ENCODE measurements at regions not wholly inside any gene's neighbourhood (a gene's known extent, or its start where the extent isn't known, plus 50 kb on each side); places are given as distances from the start of the nearest gene placed in this dataset.

DNA sequence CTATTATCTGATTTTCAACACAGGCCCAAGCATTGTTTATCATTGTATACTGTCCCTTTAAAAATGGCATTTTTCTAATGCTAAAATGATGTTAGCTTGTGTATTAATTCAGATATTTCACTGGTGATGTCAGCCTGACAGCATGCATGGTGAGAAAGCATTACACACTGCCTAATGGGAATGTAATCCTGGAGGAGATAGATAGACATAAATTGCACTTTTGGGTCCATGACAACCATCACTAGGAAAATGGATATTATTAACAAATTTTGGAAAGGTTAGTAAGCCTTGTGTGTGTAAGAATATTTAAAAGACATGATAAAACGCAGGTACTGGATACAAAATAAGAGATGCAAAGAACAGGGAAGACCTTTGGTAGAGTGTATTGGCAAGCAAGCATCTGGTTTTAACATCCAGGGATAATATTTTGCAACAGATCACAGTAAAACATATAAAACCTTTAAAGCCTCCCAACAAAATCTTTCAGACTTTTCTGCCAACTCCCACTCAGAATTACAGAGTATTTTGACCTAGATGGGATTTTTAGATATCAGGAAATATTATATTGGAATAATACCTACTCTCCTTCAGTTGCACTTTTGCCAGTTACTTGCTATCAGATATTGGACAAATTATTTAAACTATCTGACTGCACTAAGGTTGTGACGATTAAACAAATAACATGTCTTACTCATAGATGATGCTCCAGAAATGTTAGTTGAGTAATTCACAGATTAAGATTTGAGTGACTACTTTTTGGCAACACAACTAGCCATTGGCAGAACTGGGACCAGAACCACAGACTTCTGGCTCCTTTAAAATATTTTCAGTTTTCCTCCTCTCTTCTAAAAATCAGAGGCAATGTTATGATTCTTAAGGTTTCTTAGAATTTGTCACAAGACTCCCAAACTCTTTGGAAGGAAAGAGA is 291.6 kb upstream of the SEMA3C start:
- Mint-ChIP-seq H3K9me3 (ENCODE audit: unreplicated experiment) (no peaks in the 10 kb centered on the region), H3K36me3 (ENCODE audit: low read depth, unreplicated experiment) (no peaks in the 10 kb centered on the region), H3K4me1 (ENCODE audit: low read depth, unreplicated experiment) (peaks cover 34% of the 10 kb centered on the region), H3K27me3 (ENCODE audit: low read depth, unreplicated experiment) (no peaks in the 10 kb centered on the region), H3K4me3 (ENCODE audit: unreplicated experiment) (peak overlapping the region; percentile 37), H3K27ac (ENCODE audit: unreplicated experiment) (peak overlapping the region; percentile 93)
- DNase-seq (ENCODE audit: low read depth): peak; percentile 70
- Histone ChIP-seq H3K4me3 (ENCODE audit: insufficient read depth, low read depth, low read length) (no peak overlapping the region), H3K79me2 (ENCODE audit: insufficient read depth, low read length) (no peaks in the 10 kb centered on the region), H3K27ac (ENCODE audit: low read depth, low read length) (peak overlapping the region; percentile 45), H4K20me1 (ENCODE audit: insufficient read depth, low read length) (no peaks in the 10 kb centered on the region), H3K4me2 (ENCODE audit: low read length) (no peak overlapping the region), H2AFZ (ENCODE audit: low read depth, low read length) (no peak overlapping the region), H3K9me3 (ENCODE audit: insufficient read depth, low read depth, low read length) (no peaks in the 10 kb centered on the region), H3K27me3 (ENCODE audit: insufficient read depth, low read length) (no peaks in the 10 kb centered on the region), H3K36me3 (ENCODE audit: insufficient read depth, low read length) (no peaks in the 10 kb centered on the region), H3K4me1 (ENCODE audit: insufficient read depth, low read length) (no peaks in the 10 kb centered on the region), H3K9ac (ENCODE audit: low read length) (no peak overlapping the region)
- peak; percentile 83 for FAIRE-seq
- TF ChIP-seq, protein P1, sequence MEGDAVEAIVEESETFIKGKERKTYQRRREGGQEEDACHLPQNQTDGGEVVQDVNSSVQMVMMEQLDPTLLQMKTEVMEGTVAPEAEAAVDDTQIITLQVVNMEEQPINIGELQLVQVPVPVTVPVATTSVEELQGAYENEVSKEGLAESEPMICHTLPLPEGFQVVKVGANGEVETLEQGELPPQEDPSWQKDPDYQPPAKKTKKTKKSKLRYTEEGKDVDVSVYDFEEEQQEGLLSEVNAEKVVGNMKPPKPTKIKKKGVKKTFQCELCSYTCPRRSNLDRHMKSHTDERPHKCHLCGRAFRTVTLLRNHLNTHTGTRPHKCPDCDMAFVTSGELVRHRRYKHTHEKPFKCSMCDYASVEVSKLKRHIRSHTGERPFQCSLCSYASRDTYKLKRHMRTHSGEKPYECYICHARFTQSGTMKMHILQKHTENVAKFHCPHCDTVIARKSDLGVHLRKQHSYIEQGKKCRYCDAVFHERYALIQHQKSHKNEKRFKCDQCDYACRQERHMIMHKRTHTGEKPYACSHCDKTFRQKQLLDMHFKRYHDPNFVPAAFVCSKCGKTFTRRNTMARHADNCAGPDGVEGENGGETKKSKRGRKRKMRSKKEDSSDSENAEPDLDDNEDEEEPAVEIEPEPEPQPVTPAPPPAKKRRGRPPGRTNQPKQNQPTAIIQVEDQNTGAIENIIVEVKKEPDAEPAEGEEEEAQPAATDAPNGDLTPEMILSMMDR (IDR thresholded peaks at IDR 0.05; ENCODE audit: insufficient read depth, low read depth, low read length): no peak
- no peak for TF ChIP-seq EZH2 (IDR thresholded peaks at IDR 0.05; ENCODE audit: insufficient read depth, low read length)

DNA sequence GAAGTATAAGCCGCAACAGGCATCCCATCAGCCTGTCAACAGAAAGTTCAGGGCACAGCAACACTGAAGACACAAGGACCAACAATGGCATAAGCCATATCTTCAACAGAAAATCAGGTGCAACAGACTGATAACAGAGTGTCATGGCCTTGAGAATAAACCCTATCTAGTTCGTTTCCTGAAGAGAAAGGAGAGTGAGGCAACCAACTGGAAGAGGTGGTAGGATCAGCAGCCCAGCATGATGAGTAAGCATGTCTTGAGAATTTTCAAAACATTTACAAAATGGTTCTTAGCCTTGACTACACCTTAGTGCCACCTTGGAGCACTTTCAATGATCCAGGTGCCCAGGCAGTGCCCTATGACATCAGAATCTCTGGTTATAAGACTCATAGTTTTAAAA is 290.2 kb upstream of the SEMA3C start:
- Histone ChIP-seq H3K4me1 (ENCODE audit: insufficient read depth, low read length) (no peaks in the 10 kb centered on the region), H2AFZ (ENCODE audit: low read depth, low read length) (peak overlapping the region; percentile 3), H3K27ac (ENCODE audit: low read depth, low read length) (no peak overlapping the region), H4K20me1 (ENCODE audit: insufficient read depth, low read length) (no peaks in the 10 kb centered on the region), H3K79me2 (ENCODE audit: insufficient read depth, low read length) (no peaks in the 10 kb centered on the region), H3K9me3 (ENCODE audit: insufficient read depth, low read depth, low read length) (no peaks in the 10 kb centered on the region), H3K9ac (ENCODE audit: low read length) (no peak overlapping the region), H3K27me3 (ENCODE audit: insufficient read depth, low read length) (no peaks in the 10 kb centered on the region), H3K36me3 (ENCODE audit: insufficient read depth, low read length) (no peaks in the 10 kb centered on the region), H3K4me3 (ENCODE audit: insufficient read depth, low read depth, low read length) (no peak overlapping the region), H3K4me2 (ENCODE audit: low read length) (no peak overlapping the region)
- no peak for FAIRE-seq
- no peak for DNase-seq (ENCODE audit: low read depth)
- Mint-ChIP-seq H3K4me1 (ENCODE audit: low read depth, unreplicated experiment) (peaks cover 34% of the 10 kb centered on the region), H3K36me3 (ENCODE audit: low read depth, unreplicated experiment) (no peaks in the 10 kb centered on the region), H3K27me3 (ENCODE audit: low read depth, unreplicated experiment) (no peaks in the 10 kb centered on the region), H3K4me3 (ENCODE audit: unreplicated experiment) (no peak overlapping the region), H3K9me3 (ENCODE audit: unreplicated experiment) (no peaks in the 10 kb centered on the region), H3K27ac (ENCODE audit: unreplicated experiment) (peak overlapping the region; percentile 93)
- TF ChIP-seq, protein P1 (IDR thresholded peaks at IDR 0.05; ENCODE audit: insufficient read depth, low read depth, low read length): no peak
- TF ChIP-seq EZH2 (IDR thresholded peaks at IDR 0.05; ENCODE audit: insufficient read depth, low read length): no peak

DNA sequence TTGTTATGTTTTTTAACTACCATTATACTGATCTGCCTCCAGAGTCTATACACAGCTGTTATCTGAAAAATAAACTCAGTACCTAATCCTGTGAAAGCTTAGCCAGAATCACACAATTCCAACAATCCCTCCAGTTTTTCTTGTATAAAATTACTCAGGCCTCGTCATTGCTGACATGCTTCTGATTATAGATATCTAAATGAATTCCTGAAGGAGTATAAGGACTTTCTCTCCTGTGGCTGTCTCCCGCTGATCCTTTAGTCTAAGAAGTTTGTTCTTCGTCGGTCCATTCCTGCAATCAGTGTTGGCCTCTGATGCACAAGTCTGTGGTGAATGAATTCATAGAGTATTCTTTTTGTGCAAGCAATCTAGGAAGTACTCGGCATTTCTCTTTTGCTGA is 288.9 kb upstream of the SEMA3C start:
- H3K4me1 Mint-ChIP-seq (ENCODE audit: low read depth, unreplicated experiment): peaks cover 34% of the 10 kb centered on the region
- no peaks in the 10 kb centered on the region for H3K79me2 ChIP-seq (ENCODE audit: insufficient read depth, low read length)
- no peak overlapping the region for H2AFZ ChIP-seq (ENCODE audit: low read depth, low read length)
- no peak overlapping the region for H3K4me3 Mint-ChIP-seq (ENCODE audit: unreplicated experiment)
- H3K9me3 Mint-ChIP-seq (ENCODE audit: unreplicated experiment): no peaks in the 10 kb centered on the region
- no peaks in the 10 kb centered on the region for H4K20me1 ChIP-seq (ENCODE audit: insufficient read depth, low read length)
- no peak overlapping the region for H3K9ac ChIP-seq (ENCODE audit: low read length)
- TF ChIP-seq, protein P1 (IDR thresholded peaks at IDR 0.05; ENCODE audit: insufficient read depth, low read depth, low read length): no peak
- no peak for TF ChIP-seq EZH2 (IDR thresholded peaks at IDR 0.05; ENCODE audit: insufficient read depth, low read length)
- H3K4me2 ChIP-seq (ENCODE audit: low read length): no peak overlapping the region
- no peak overlapping the region for H3K4me3 ChIP-seq (ENCODE audit: insufficient read depth, low read depth, low read length)
- H3K9me3 ChIP-seq (ENCODE audit: insufficient read depth, low read depth, low read length): no peaks in the 10 kb centered on the region
- no peaks in the 10 kb centered on the region for H3K36me3 ChIP-seq (ENCODE audit: insufficient read depth, low read length)
- H3K36me3 Mint-ChIP-seq (ENCODE audit: low read depth, unreplicated experiment): no peaks in the 10 kb centered on the region
- no peak overlapping the region for H3K27ac ChIP-seq (ENCODE audit: low read depth, low read length)
- H3K27ac Mint-ChIP-seq (ENCODE audit: unreplicated experiment): no peak overlapping the region
- FAIRE-seq: no peak
- no peaks in the 10 kb centered on the region for H3K27me3 ChIP-seq (ENCODE audit: insufficient read depth, low read length)
- H3K4me1 ChIP-seq (ENCODE audit: insufficient read depth, low read length): no peaks in the 10 kb centered on the region
- no peak for DNase-seq (ENCODE audit: low read depth)
- no peaks in the 10 kb centered on the region for H3K27me3 Mint-ChIP-seq (ENCODE audit: low read depth, unreplicated experiment)

Data from astrocyte (in vitro differentiated cells and primary cell).